ENCODE measurements at regions not wholly inside any gene's neighbourhood (a gene's known extent, or its start where the extent isn't known, plus 50 kb on each side); places are given as distances from the start of the nearest gene placed in this dataset.
"Not testable (repeated sequence)": the region's sequence is repeated elsewhere in the genome, so short reads cannot be mapped to it uniquely, and the experiment has no call there.

- DNase-seq: not testable (repeated sequence)
Measured at GRCh38 chr19:34871911-34872310, 54.8 kb upstream of the ZNF30 start.

- DNase-seq: no peak
Measured at GRCh38 chr19:34867631-34868030, 59.1 kb upstream of the ZNF30 start.

- not testable (repeated sequence) for DNase-seq
Measured at GRCh38 chr19:34865225-34865624, 61.5 kb upstream of the ZNF30 start.

GRCh38 chr19:34859823-34860736 is 66.6 kb upstream of the ZNF30 start:
- DNase-seq: not testable (repeated sequence)

GRCh38 chr19:34859325-34859724 is 67.4 kb upstream of the ZNF30 start:
- not testable (repeated sequence) for DNase-seq

- DNase-seq: no peak
Measured at GRCh38 chr19:34856052-34856451, 70.7 kb upstream of the ZNF30 start.

- no peak for DNase-seq
Measured at GRCh38 chr19:34853369-34853768, 73.3 kb upstream of the ZNF30 start.

- DNase-seq: no peak
Measured at GRCh38 chr19:34852669-34853068, 74.0 kb upstream of the ZNF30 start.

- no peak for DNase-seq
Measured at GRCh38 chr19:34851277-34851804, 75.4 kb upstream of the ZNF30 start.

- no peak for DNase-seq
Measured at GRCh38 chr19:34847393-34847792, 74.4 kb upstream of the ZNF599 start.

GRCh38 chr19:34844277-34844676 is 71.3 kb upstream of the ZNF599 start:
- DNase-seq: no peak

GRCh38 chr19:34841780-34842179 is 68.8 kb upstream of the ZNF599 start:
- no peak for DNase-seq

- DNase-seq: peak; percentile 5
Measured at GRCh38 chr19:34838753-34839431, 65.9 kb upstream of the ZNF599 start.

- peak; percentile 16 for DNase-seq
Measured at GRCh38 chr19:34838248-34838647, 65.2 kb upstream of the ZNF599 start.

GRCh38 chr19:34837262-34837661 is 64.2 kb upstream of the ZNF599 start:
- no peak for DNase-seq

GRCh38 chr19:34835631-34836351 is 62.8 kb upstream of the ZNF599 start:
- DNase-seq: no peak

GRCh38 chr19:34834472-34835061 is 61.6 kb upstream of the ZNF599 start:
- DNase-seq: no peak

GRCh38 chr19:34832581-34833112 is 59.6 kb upstream of the ZNF599 start:
- no peak for DNase-seq

- no peak for DNase-seq
Measured at GRCh38 chr19:34831714-34832113, 58.7 kb upstream of the ZNF599 start.

GRCh38 chr19:34828156-34828555 is 55.1 kb upstream of the ZNF599 start:
- DNase-seq: no peak

- no peak for DNase-seq
Measured at GRCh38 chr19:34825212-34825611, 52.2 kb upstream of the ZNF599 start.

- DNase-seq: no peak
Measured at GRCh38 chr19:34824686-34825085, 51.7 kb upstream of the ZNF599 start.
